SK-N-SH (cell line): ENCODE measurements at regions not wholly inside any gene's neighbourhood (a gene's known extent, or its start where the extent isn't known, plus 50 kb on each side); places are given as distances from the start of the nearest gene placed in this dataset.

ENCODE experiments used
- CTCF ChIA-PET: fragments of 300-600, 350-600 bp; formaldehyde crosslinking; extraction: SDS; loops from one replicate; lab custom pipeline; 2021; lab: Yijun Ruan, JAX
- POLR2A ChIA-PET: fragments of 350-600 bp; sonication (Branson Sonifier 250); formaldehyde crosslinking; extraction: SDS; loops from one replicate; lab custom pipeline; 2020; ENCODE audit warnings: antibody characterized with exemption, inconsistent platforms; lab: Yijun Ruan, JAX
- DNase-seq: peaks from one replicate; pipeline ENCODE4 v3.0.0; 2012
- H2AFZ ChIP-seq: fragments of 200-600 bp; sonication (generic); 2 replicates; pipeline ENCODE4 v1.8.1; 2016; ENCODE audit warnings: antibody characterized with exemption, mild to moderate bottlenecking, low read depth
- H3F3A ChIP-seq: fragments of 200-600 bp; sonication (generic); replicated peaks from 2 replicates; pipeline ENCODE3; 2016; ENCODE audit warnings: antibody characterized with exemption, mild to moderate bottlenecking; ENCODE audit not compliant: insufficient read depth
- H3K27ac ChIP-seq, 2 experiments: fragments of 200-500 bp in 1 of 2; fragments of 200-600 bp in 1 of 2; sonication (Bioruptor generic) in 1 of 2; sonication (generic), shearing (Covaris generic) in 1 of 2; 2 replicates each; pipeline versions ENCODE4 v1.5.1 to v1.6.1; 2014 to 2016; ENCODE audit warnings: low read depth in 2 of 2, inconsistent platforms in 1 of 2, low read length in 1 of 2, mild to moderate bottlenecking in 1 of 2, mixed read lengths in 1 of 2
- H3K27me3 ChIP-seq: fragments of 200-600 bp; sonication (generic), shearing (Covaris generic); 2 replicates; pipeline ENCODE4 v1.6.1; 2016; ENCODE audit warnings: mixed run types; ENCODE audit not compliant: insufficient read depth
- H3K36me3 ChIP-seq, 2 experiments: fragments of 200-500 bp in 1 of 2; fragments of 200-600 bp in 1 of 2; sonication (Bioruptor generic) in 1 of 2; sonication (generic) in 1 of 2; replicated peaks in 1 of 2; 2 replicates each; pipeline versions ENCODE3 to v1.5.1; 2014 to 2016; ENCODE audit warnings: low read length in 1 of 2, mild to moderate bottlenecking in 1 of 2; ENCODE audit not compliant: insufficient read depth in 2 of 2, control insufficient read depth in 1 of 2
- H3K4me1 ChIP-seq, 2 experiments: fragments of 200-500 bp in 1 of 2; fragments of 200-600 bp in 1 of 2; sonication (Bioruptor generic) in 1 of 2; sonication (generic), shearing (Covaris generic) in 1 of 2; 2 replicates each; pipeline versions ENCODE4 v1.5.1 to v1.6.1; 2014 to 2016; ENCODE audit warnings: low read depth in 1 of 2, low read length in 1 of 2, mixed run types in 1 of 2; ENCODE audit not compliant: insufficient read depth in 2 of 2, control insufficient read depth in 1 of 2
- H3K4me2 ChIP-seq: fragments of 200-600 bp; sonication (generic), shearing (Covaris generic); 2 replicates; pipeline ENCODE4 v1.6.1; 2017; ENCODE audit warnings: mixed run types
- H3K4me3 ChIP-seq, 2 experiments: fragments of 200-500 bp in 1 of 2; fragments of 200-600 bp in 1 of 2; sonication (Bioruptor generic) in 1 of 2; sonication (generic), shearing (Covaris generic) in 1 of 2; 2 replicates each; pipeline versions ENCODE4 v1.5.1 to v1.8.1; 2014 to 2016; ENCODE audit warnings: low read depth in 2 of 2, inconsistent platforms in 1 of 2, low read length in 1 of 2, mild to moderate bottlenecking in 1 of 2, mixed read lengths in 1 of 2, moderate library complexity in 1 of 2
- H3K79me2 ChIP-seq: fragments of 200-600 bp; sonication (generic); 2 replicates; pipeline ENCODE4 v1.8.1; 2017; ENCODE audit warnings: mild to moderate bottlenecking; ENCODE audit not compliant: insufficient read depth
- H3K9ac ChIP-seq: fragments of 200-600 bp; sonication (generic); 2 replicates; pipeline ENCODE4 v1.6.1; 2017; ENCODE audit warnings: mixed run types
- H3K9me2 ChIP-seq: fragments of 200-600 bp; sonication (generic); 2 replicates; pipeline ENCODE4 v1.6.1; 2017; ENCODE audit warnings: mixed run types
- H3K9me3 ChIP-seq: fragments of 200-600 bp; sonication (generic); 2 replicates; pipeline ENCODE4 v1.6.1; 2017; ENCODE audit warnings: mixed run types, mild to moderate bottlenecking, moderate library complexity
- H4K20me1 ChIP-seq: fragments of 200-600 bp; sonication (generic); 2 replicates; pipeline ENCODE4 v1.6.1; 2017; ENCODE audit warnings: mild to moderate bottlenecking, mixed run types; ENCODE audit not compliant: insufficient read depth
- CHD2 ChIP-seq: fragments of 150-350 bp; IDR thresholded peaks from 2 replicates; pipeline ENCODE4 v1.6.1; 2018; ENCODE audit warnings: low read length; ENCODE audit not compliant: partially characterized antibody
- CTCF ChIP-seq: fragments of 200-600 bp; sonication (generic); IDR thresholded peaks from 2 replicates; pipeline ENCODE4 v1.6.1; 2017; ENCODE audit warnings: antibody characterized with exemption, mild to moderate bottlenecking, moderate library complexity
- EZH2phosphoT487 ChIP-seq: fragments of 200-600 bp; sonication (generic); IDR thresholded peaks from 2 replicates; pipeline ENCODE4 v1.6.1; 2017; ENCODE audit warnings: low read depth, mixed run types, mild to moderate bottlenecking, antibody characterized with exemption, moderate library complexity, borderline replicate concordance
- FOXJ3 ChIP-seq: sonication (generic); formaldehyde crosslinking; IDR thresholded peaks from 2 replicates; pipeline ENCODE4 v1.5.1; 2020; ENCODE audit warnings: mild to moderate bottlenecking, missing genetic modification reagents
- FOXM1 ChIP-seq: IDR thresholded peaks from 2 replicates; pipeline ENCODE4 v1.4.0; 2012; ENCODE audit warnings: low read depth, mild to moderate bottlenecking
- GATA2 ChIP-seq: sonication (generic); formaldehyde crosslinking; IDR thresholded peaks from 2 replicates; pipeline ENCODE4 v1.5.0; 2020; ENCODE audit warnings: mild to moderate bottlenecking, missing genetic modification reagents
- MEF2A ChIP-seq: IDR thresholded peaks from 2 replicates; pipeline ENCODE4 v1.4.0; 2012; ENCODE audit warnings: low read depth, borderline replicate concordance
- MXI1 ChIP-seq: IDR thresholded peaks from 2 replicates; pipeline ENCODE4 v1.6.1; 2012; ENCODE audit warnings: mild to moderate bottlenecking, low read depth, low read length, improper control_type of control experiment
- NFIC ChIP-seq: IDR thresholded peaks from 2 replicates; pipeline ENCODE4 v1.4.0; 2012; ENCODE audit warnings: borderline replicate concordance
- PBX3 ChIP-seq: IDR thresholded peaks from 2 replicates; pipeline ENCODE4; 2012
- POLR2AphosphoS5 ChIP-seq: IDR thresholded peaks from 2 replicates; pipeline ENCODE4 v1.6.1; 2012; ENCODE audit warnings: low read depth, low read length
- RAD21 ChIP-seq: IDR thresholded peaks from 2 replicates; pipeline ENCODE4 v1.6.1; 2012; ENCODE audit warnings: mild to moderate bottlenecking, low read length
- REST ChIP-seq: IDR thresholded peaks from 2 replicates; pipeline ENCODE4 v1.6.1; 2012; ENCODE audit warnings: mild to moderate bottlenecking, low read depth, low read length, moderate library complexity
- RXRA ChIP-seq: IDR thresholded peaks from 2 replicates; pipeline ENCODE4 v1.4.0; 2012; ENCODE audit warnings: low read depth, mild to moderate bottlenecking, borderline replicate concordance
- SIN3A ChIP-seq: IDR thresholded peaks from 2 replicates; pipeline ENCODE4 v1.6.1; 2012; ENCODE audit warnings: low read depth, mild to moderate bottlenecking, low read length, moderate library complexity, borderline replicate concordance
- TEAD4 ChIP-seq: IDR thresholded peaks from 2 replicates; pipeline ENCODE4 v1.4.0; 2012; ENCODE audit warnings: mild to moderate bottlenecking, borderline replicate concordance; ENCODE audit not compliant: insufficient read depth
- YY1 ChIP-seq: IDR thresholded peaks from 2 replicates; pipeline ENCODE4 v1.4.0; 2012; ENCODE audit warnings: low read depth, mild to moderate bottlenecking
- ZBTB33 ChIP-seq: IDR thresholded peaks from 2 replicates; pipeline ENCODE4 v1.4.0; 2012; ENCODE audit warnings: low read depth, borderline replicate concordance
- WGBS: methylation state at CpG from one replicate; pipeline ENCODE4 v1.1.6; 2017; ENCODE audit warnings: low lambda C conversion rate; 5-methylcytosine and 5-hydroxymethylcytosine counted together

- H3K4me2 ChIP-seq, result no peak overlapping the region
- H3K27ac ChIP-seq, result no peak overlapping the region
- H4K20me1 ChIP-seq, result no peaks in the 10 kb centered on the region
- H3K79me2 ChIP-seq, result no peaks in the 10 kb centered on the region
- no peak overlapping the region for H3K9ac ChIP-seq
- H3K9me3 ChIP-seq, result no peaks in the 10 kb centered on the region
- TF ChIP-seq REST (0 out of 2 replicates have a peak, but pooled peaks have one; percentile 9), SIN3A (no peak), FOXM1 (no peak), PBX3 (no peak)
- TF ChIP-seq, all 33 proteins: peak for 1
- Histone ChIP-seq H3K36me3 (no peaks in the 10 kb centered on the region), H3F3A (no peaks in the 10 kb centered on the region), H3K4me3 (no peak overlapping the region), H3K27me3 (no peaks in the 10 kb centered on the region), H3K9me2 (no peaks in the 10 kb centered on the region), H3K4me1 (peaks cover 0 to 3% of the 10 kb centered on the region in 2 experiments; a peak in 2 of 4 replicates), H2AFZ (no peak overlapping the region)
- WGBS, result no CpG with 5 or more reads among the region's 2 CpGs
- CTCF ChIA-PET, result interaction anchor here (1.0 kb wide), 1 partner anchor 338 kb away, joined by 3 read pairs; no protein-coding TSS in a partner anchor
- no peak for DNase-seq
- POLR2A ChIA-PET, result no interaction called here
Measured at GRCh38 chr11:112627588-112628045, 333.6 kb upstream of the NCAM1 start.

GRCh38 chr11:112628676-112629075 lies 332.5 kb upstream of the NCAM1 start:
- no peak for DNase-seq
- no peaks in the 10 kb centered on the region for H3K79me2 ChIP-seq
- H3K27ac ChIP-seq, result no peak overlapping the region
- H3F3A ChIP-seq, result no peaks in the 10 kb centered on the region
- H3K4me1 ChIP-seq, result peaks cover 0 to 13% of the 10 kb centered on the region in 2 experiments; a peak in 2 of 4 replicates
- 53% methylated on average over 3 of the region's 3 CpGs for WGBS
- POLR2A ChIA-PET, result no interaction called here
- CTCF ChIA-PET, result no interaction called here
- no peak overlapping the region for H3K9ac ChIP-seq
- no peaks in the 10 kb centered on the region for H3K36me3 ChIP-seq
- H3K27me3 ChIP-seq, result no peaks in the 10 kb centered on the region
- H2AFZ ChIP-seq, result no peak overlapping the region
- no peaks in the 10 kb centered on the region for H3K9me3 ChIP-seq
- no peak overlapping the region for H3K4me3 ChIP-seq
- no peaks in the 10 kb centered on the region for H4K20me1 ChIP-seq
- H3K9me2 ChIP-seq, result no peaks in the 10 kb centered on the region
- H3K4me2 ChIP-seq, result no peak overlapping the region
- no peak for TF ChIP-seq CHD2
- TF ChIP-seq TEAD4, result no peak
- no peak for TF ChIP-seq YY1
- no peak for TF ChIP-seq FOXM1
- no peak for TF ChIP-seq CTCF
- TF ChIP-seq EZH2phosphoT487, result no peak
- TF ChIP-seq MXI1, result no peak
- TF ChIP-seq PBX3, result no peak
- TF ChIP-seq RXRA, result no peak
- TF ChIP-seq RAD21, result no peak
- TF ChIP-seq POLR2AphosphoS5, result no peak
- no peak for TF ChIP-seq NFIC
- no peak for TF ChIP-seq FOXJ3
- no peak for TF ChIP-seq GATA2 (CRISPR knock-in tag)
- no peak for TF ChIP-seq ZBTB33
- no peak for TF ChIP-seq MEF2A
